C4-2B (cell line): ENCODE measurements at regions not wholly inside any gene's neighbourhood (a gene's known extent, or its start where the extent isn't known, plus 50 kb on each side); places are given as distances from the start of the nearest gene placed in this dataset.

Experiments
- H3K27ac ChIP-seq: fragments of 450-650 bp; 2 replicates; pipeline ENCODE4 v1.5.1; 2017
- ZFX ChIP-seq: fragments of 450-650 bp; IDR thresholded peaks from 2 replicates; pipeline ENCODE4 v1.6.1; 2017
- TF ChIP-seq, protein P1 (sequence below): fragments of 450-650 bp; conservative IDR thresholded peaks from 2 replicates; pipeline ENCODE4 v1.5.1; 2017; ENCODE audit warnings: mild to moderate bottlenecking

DNA sequence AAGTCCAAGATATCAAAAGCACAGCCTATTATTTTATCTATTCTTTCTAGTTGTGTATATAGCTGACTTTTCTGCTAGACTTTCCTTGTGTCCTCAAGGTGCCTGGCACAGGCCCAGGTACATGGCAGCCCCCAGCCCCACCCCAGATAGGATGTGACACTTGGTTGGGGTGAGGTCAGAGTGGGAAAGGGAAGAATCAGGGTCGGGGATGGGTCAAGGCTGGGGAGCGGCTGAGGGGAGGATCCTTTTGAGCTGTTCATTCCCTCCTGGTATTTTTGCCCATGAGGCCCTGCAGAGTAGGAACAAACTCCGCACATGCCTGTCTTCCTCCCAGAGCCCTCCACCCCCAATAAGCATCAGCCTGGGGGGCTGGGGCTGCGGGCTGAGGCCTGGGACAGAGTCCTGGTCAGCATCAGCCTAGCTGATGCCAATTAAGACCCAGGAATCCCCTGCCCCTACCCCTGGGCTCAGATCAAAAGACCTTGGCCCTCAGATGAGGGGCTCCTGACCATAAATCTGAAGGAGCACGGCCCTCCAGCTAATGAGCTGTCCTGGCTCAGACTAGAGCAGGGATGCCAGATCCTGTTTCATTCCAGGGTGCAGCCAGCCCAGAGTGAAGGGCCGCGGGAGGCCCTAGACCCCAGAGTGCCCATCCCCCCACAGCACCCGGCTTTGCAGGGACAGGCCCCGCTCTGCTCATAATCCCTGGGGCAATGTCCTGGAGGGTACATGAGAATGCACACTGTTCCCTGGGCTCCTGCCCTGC lies 85.3 kb downstream of the SDC1 start:
- H3K27ac ChIP-seq: no peak overlapping the region
- no peak for TF ChIP-seq ZFX
- TF ChIP-seq, protein P1, sequence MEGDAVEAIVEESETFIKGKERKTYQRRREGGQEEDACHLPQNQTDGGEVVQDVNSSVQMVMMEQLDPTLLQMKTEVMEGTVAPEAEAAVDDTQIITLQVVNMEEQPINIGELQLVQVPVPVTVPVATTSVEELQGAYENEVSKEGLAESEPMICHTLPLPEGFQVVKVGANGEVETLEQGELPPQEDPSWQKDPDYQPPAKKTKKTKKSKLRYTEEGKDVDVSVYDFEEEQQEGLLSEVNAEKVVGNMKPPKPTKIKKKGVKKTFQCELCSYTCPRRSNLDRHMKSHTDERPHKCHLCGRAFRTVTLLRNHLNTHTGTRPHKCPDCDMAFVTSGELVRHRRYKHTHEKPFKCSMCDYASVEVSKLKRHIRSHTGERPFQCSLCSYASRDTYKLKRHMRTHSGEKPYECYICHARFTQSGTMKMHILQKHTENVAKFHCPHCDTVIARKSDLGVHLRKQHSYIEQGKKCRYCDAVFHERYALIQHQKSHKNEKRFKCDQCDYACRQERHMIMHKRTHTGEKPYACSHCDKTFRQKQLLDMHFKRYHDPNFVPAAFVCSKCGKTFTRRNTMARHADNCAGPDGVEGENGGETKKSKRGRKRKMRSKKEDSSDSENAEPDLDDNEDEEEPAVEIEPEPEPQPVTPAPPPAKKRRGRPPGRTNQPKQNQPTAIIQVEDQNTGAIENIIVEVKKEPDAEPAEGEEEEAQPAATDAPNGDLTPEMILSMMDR: no peak

DNA sequence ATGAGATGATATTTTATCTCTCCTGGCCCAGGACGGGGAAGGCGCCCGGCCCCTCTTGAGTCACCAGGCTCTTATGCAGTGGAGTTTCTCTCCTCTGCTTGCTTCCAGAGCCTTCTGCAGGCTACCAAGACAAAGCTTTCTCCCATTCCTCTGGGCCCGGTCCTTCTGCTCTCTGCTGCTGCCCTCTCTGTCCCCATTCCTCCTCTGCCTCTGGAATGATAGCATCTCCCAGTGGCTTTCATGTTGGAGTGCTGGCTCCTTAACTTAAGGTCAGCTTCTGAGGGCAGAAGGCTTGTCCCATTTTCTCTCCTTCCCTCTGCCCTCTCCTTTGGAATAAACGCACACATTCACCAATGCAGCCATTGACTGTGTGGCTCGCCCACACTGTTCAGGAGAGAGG lies 86.2 kb downstream of the SDC1 start:
- H3K27ac ChIP-seq: no peak overlapping the region
- TF ChIP-seq ZFX: no peak
- TF ChIP-seq, protein P1: no peak

DNA sequence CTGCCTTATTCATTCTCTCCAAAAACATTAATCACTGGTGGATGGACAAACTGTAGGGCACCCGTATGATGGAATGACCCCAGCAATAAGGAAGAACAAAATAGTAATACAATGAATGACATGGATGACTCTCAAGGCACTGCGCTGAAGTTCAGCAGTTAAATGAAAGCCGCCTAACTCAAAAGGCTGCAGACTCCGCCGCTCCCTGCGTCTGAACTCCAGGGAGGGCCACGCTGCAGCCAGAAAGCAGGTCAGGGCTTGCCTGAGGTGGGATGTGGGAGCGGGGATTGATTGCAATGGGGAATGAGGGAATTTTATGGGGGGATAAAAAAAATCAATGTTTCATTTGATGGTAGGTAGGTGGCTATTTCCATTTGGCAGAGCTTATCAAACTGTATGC lies 86.5 kb upstream of the LAPTM4A start:
- no peak overlapping the region for H3K27ac ChIP-seq
- TF ChIP-seq, protein P1: no peak
- no peak for TF ChIP-seq ZFX

DNA sequence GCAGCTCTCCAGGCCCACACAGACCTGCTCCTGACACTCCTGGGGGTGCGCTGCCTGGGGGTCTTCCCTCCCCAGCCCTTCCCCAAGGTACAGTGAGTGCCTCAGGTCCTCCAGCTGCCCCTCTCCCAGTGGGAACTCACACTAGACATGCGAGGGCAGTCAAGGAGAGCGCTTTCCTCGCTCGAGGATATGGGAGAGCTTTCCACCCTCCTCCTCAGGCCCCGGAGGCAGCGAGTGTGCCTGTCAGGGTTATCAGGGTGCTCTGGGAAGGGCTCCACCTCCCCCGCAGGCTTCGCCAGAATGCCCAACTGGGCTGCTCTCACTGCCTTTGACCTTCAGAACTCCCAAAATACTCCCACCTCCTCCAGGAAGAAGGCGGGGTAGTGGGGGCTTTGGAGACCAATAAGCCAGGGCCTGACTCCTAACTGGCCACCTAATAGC lies 85.7 kb upstream of the LAPTM4A start:
- H3K27ac ChIP-seq: no peak overlapping the region
- TF ChIP-seq ZFX: no peak
- TF ChIP-seq, protein P1: no peak

DNA sequence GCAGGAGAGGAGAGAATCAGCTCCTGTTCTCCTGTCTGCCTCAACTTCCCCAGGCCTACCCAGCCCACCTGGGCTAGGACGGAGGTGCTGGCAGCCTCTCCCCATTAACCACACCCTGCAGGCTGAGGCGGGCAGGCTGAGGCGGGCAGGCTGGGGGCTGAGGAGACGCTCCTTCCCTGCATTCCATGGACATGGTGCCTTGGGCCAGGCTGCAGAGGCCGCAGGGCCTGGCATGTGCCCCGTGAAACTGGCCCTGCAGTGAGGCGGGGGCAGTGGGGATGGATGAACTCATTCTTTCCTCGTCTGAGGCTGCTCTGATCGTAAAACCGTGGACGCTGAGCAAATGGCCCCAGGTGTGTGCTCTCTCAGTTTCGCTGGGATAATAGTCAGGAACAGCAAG lies 84.7 kb upstream of the LAPTM4A start:
- no peak for TF ChIP-seq ZFX
- TF ChIP-seq, protein P1: no peak
- 0 out of 2 replicates have a peak overlapping the region, but pooled peaks have one; percentile 9 for H3K27ac ChIP-seq

DNA sequence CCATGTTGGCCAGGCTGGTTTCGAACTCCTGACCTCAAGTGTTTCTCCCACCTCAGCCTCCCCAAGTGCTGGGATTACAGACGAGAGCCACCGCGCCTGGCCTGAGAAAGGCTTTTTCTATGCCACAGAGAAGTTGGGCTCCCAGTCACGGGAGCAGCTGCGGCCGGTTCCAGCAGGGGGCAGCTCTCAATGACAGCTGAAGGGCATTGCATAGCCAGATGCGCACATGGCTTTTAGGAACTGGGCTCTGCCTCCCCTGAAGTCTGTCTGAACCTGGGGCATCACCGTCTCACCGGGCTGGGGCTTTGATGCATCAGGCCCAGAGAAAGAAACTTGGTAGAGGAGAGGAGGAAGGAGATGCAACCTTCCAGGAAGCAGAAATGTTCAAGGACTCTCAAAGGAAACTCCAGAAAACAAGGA lies 84.2 kb upstream of the LAPTM4A start:
- TF ChIP-seq, protein P1: peak; percentile 79
- no peak for TF ChIP-seq ZFX
- 0 out of 2 replicates have a peak overlapping the region, but pooled peaks have one; percentile 9 for H3K27ac ChIP-seq

DNA sequence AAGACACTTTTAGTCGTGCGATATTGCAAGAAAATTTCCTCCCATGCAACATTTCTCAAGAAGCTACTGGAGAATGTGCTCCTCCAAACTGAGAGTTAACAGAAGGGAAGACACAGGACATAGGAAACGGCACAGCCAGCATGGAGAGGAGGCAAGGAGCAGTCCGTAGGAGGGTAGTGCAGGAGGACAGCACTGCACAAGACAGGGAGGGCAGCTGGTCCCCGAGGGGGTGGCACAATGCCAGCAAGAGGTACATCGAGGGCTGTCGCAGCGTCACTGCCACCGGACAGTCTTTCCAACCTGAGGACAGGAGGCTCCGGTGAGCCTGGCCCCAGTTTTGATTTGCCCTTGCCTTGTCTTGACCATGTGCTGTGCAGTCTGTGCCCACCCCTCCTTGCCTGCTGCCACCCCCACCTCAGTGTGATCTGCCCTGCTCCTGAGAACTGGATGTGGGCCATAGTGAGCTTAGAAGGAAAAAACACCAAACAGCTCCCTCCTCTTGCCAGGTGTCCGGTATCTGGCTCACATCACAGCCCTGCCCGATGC lies 81.6 kb upstream of the LAPTM4A start:
- H3K27ac ChIP-seq: no peak overlapping the region
- TF ChIP-seq ZFX: no peak
- TF ChIP-seq, protein P1: no peak
